ENCODE measurements at regions not wholly inside any gene's neighbourhood (a gene's known extent, or its start where the extent isn't known, plus 50 kb on each side); places are given as distances from the start of the nearest gene placed in this dataset.
A peak's percentile ranks its signal among the peaks of the same experiment; 100 is the strongest.
"Not testable (repeated sequence)": the region's sequence is repeated elsewhere in the genome, so short reads cannot be mapped to it uniquely, and the experiment has no call there.

GRCh38 chr15:55126111-55126510 lies 70.6 kb downstream of the RSL24D1 start:
- no peaks in the 10 kb centered on the region for H3K4me1 Mint-ChIP-seq
- no peak for DNase-seq
- no peak for ATAC-seq
- no peaks in the 10 kb centered on the region for H3K9me3 Mint-ChIP-seq
- no peak overlapping the region for H3K4me3 Mint-ChIP-seq
- no peaks in the 10 kb centered on the region for H3K36me3 Mint-ChIP-seq (ENCODE audit: low read depth)
- peaks cover 3% of the 10 kb centered on the region for H3K27me3 Mint-ChIP-seq
- no peak overlapping the region for H3K27ac Mint-ChIP-seq

- no peak for DNase-seq
- Mint-ChIP-seq H3K27ac (no peak overlapping the region), H3K9me3 (no peaks in the 10 kb centered on the region)
These were observed 72.1 kb downstream of the RSL24D1 start for GRCh38 chr15:55124616-55125015.

GRCh38 chr15:55118344-55118870 lies 78.3 kb downstream of the RSL24D1 start:
- Mint-ChIP-seq H3K36me3 (ENCODE audit: low read depth) (no peaks in the 10 kb centered on the region), H3K27ac (no peak overlapping the region), H3K4me3 (no peak overlapping the region), H3K9me3 (no peaks in the 10 kb centered on the region), H3K4me1 (no peaks in the 10 kb centered on the region), H3K27me3 (peaks cover 1% of the 10 kb centered on the region)
- DNase-seq (no peak), ATAC-seq (no peak)

More at GRCh38 chr15:55124616-55125015, 72.1 kb downstream of the RSL24D1 start:
- no peak for ATAC-seq
- peaks cover 3% of the 10 kb centered on the region for H3K27me3 Mint-ChIP-seq
- no peaks in the 10 kb centered on the region for H3K36me3 Mint-ChIP-seq (ENCODE audit: low read depth)
- no peaks in the 10 kb centered on the region for H3K4me1 Mint-ChIP-seq
- no peak overlapping the region for H3K4me3 Mint-ChIP-seq

- Mint-ChIP-seq H3K27ac (no peak overlapping the region), H3K4me1 (no peaks in the 10 kb centered on the region), H3K4me3 (no peak overlapping the region), H3K27me3 (no peaks in the 10 kb centered on the region), H3K36me3 (ENCODE audit: low read depth) (no peaks in the 10 kb centered on the region), H3K9me3 (no peaks in the 10 kb centered on the region)
- DNase-seq: no peak
- ATAC-seq: no peak
These were observed 80.1 kb downstream of the RSL24D1 start for GRCh38 chr15:55116636-55117035.

- Mint-ChIP-seq H3K36me3 (ENCODE audit: low read depth) (no peaks in the 10 kb centered on the region), H3K4me3 (no peak overlapping the region), H3K9me3 (no peaks in the 10 kb centered on the region), H3K4me1 (no peaks in the 10 kb centered on the region), H3K27me3 (no peaks in the 10 kb centered on the region), H3K27ac (no peak overlapping the region)
- ATAC-seq (no peak), DNase-seq (no peak)
These were observed 83.0 kb downstream of the RSL24D1 start for GRCh38 chr15:55113736-55114135.

- DNase-seq (no peak), ATAC-seq (no peak)
- Mint-ChIP-seq H3K36me3 (ENCODE audit: low read depth) (no peaks in the 10 kb centered on the region), H3K9me3 (no peaks in the 10 kb centered on the region), H3K4me3 (no peak overlapping the region), H3K4me1 (no peaks in the 10 kb centered on the region), H3K27ac (no peak overlapping the region), H3K27me3 (no peaks in the 10 kb centered on the region)
These were observed 84.0 kb downstream of the RSL24D1 start for GRCh38 chr15:55112706-55113105.

GRCh38 chr15:55110446-55110845 lies 86.3 kb downstream of the RSL24D1 start:
- H3K27ac Mint-ChIP-seq: no peak overlapping the region
- ATAC-seq (no peak), DNase-seq (no peak)
- H3K4me3 Mint-ChIP-seq: no peak overlapping the region
- H3K36me3 Mint-ChIP-seq (ENCODE audit: low read depth): no peaks in the 10 kb centered on the region
- H3K27me3 Mint-ChIP-seq: no peaks in the 10 kb centered on the region
- no peaks in the 10 kb centered on the region for H3K9me3 Mint-ChIP-seq
- H3K4me1 Mint-ChIP-seq: no peaks in the 10 kb centered on the region

- DNase-seq (peak; percentile 69), ATAC-seq (no peak)
- Mint-ChIP-seq H3K36me3 (ENCODE audit: low read depth) (no peaks in the 10 kb centered on the region), H3K9me3 (no peaks in the 10 kb centered on the region), H3K4me1 (no peaks in the 10 kb centered on the region), H3K27ac (no peak overlapping the region), H3K4me3 (no peak overlapping the region), H3K27me3 (no peaks in the 10 kb centered on the region)
These were observed 87.8 kb downstream of the RSL24D1 start for GRCh38 chr15:55108858-55109518.

GRCh38 chr15:55108448-55108847 lies 88.3 kb downstream of the RSL24D1 start:
- Mint-ChIP-seq H3K36me3 (ENCODE audit: low read depth) (no peaks in the 10 kb centered on the region), H3K9me3 (no peaks in the 10 kb centered on the region), H3K27me3 (peaks cover 4% of the 10 kb centered on the region), H3K4me3 (no peak overlapping the region), H3K27ac (no peak overlapping the region), H3K4me1 (no peaks in the 10 kb centered on the region)
- DNase-seq (no peak), ATAC-seq (no peak)

GRCh38 chr15:55106155-55106554 lies 90.6 kb downstream of the RSL24D1 start:
- no peak for ATAC-seq
- no peak overlapping the region for H3K27ac Mint-ChIP-seq
- H3K9me3 Mint-ChIP-seq: no peaks in the 10 kb centered on the region
- no peaks in the 10 kb centered on the region for H3K4me1 Mint-ChIP-seq
- no peaks in the 10 kb centered on the region for H3K36me3 Mint-ChIP-seq (ENCODE audit: low read depth)
- no peak for DNase-seq
- no peak overlapping the region for H3K4me3 Mint-ChIP-seq
- peaks cover 6% of the 10 kb centered on the region for H3K27me3 Mint-ChIP-seq

GRCh38 chr15:55094136-55094535 lies 102.6 kb downstream of the RSL24D1 start:
- no peak for DNase-seq
- H3K9me3 Mint-ChIP-seq: no peaks in the 10 kb centered on the region
- H3K4me1 Mint-ChIP-seq: no peaks in the 10 kb centered on the region
- H3K4me3 Mint-ChIP-seq: no peak overlapping the region
- no peaks in the 10 kb centered on the region for H3K36me3 Mint-ChIP-seq (ENCODE audit: low read depth)
- peaks cover 8% of the 10 kb centered on the region for H3K27me3 Mint-ChIP-seq
- H3K27ac Mint-ChIP-seq: no peak overlapping the region
- ATAC-seq: no peak

GRCh38 chr15:55088207-55088606 lies 108.5 kb downstream of the RSL24D1 start:
- no peaks in the 10 kb centered on the region for H3K36me3 Mint-ChIP-seq (ENCODE audit: low read depth)
- DNase-seq: no peak
- no peak overlapping the region for H3K4me3 Mint-ChIP-seq
- no peak overlapping the region for H3K27ac Mint-ChIP-seq
- H3K4me1 Mint-ChIP-seq: peaks cover 2% of the 10 kb centered on the region
- peaks cover 6% of the 10 kb centered on the region for H3K27me3 Mint-ChIP-seq
- H3K9me3 Mint-ChIP-seq: no peaks in the 10 kb centered on the region
- no peak for ATAC-seq

GRCh38 chr15:55084673-55085072 lies 112.1 kb downstream of the RSL24D1 start:
- ATAC-seq (no peak), DNase-seq (no peak)
- Mint-ChIP-seq H3K27ac (no peak overlapping the region), H3K4me1 (peaks cover 2% of the 10 kb centered on the region), H3K9me3 (no peaks in the 10 kb centered on the region), H3K36me3 (ENCODE audit: low read depth) (no peaks in the 10 kb centered on the region), H3K4me3 (no peak overlapping the region), H3K27me3 (peaks cover 2% of the 10 kb centered on the region)

- ATAC-seq (no peak), DNase-seq (no peak)
- Mint-ChIP-seq H3K4me3 (no peak overlapping the region), H3K4me1 (peaks cover 2% of the 10 kb centered on the region), H3K36me3 (ENCODE audit: low read depth) (no peaks in the 10 kb centered on the region), H3K27me3 (peaks cover 1% of the 10 kb centered on the region), H3K9me3 (no peaks in the 10 kb centered on the region), H3K27ac (no peak overlapping the region)
These were observed 112.5 kb downstream of the RSL24D1 start for GRCh38 chr15:55084216-55084615.

GRCh38 chr15:55077052-55077451 lies 119.7 kb downstream of the RSL24D1 start:
- not testable (repeated sequence) for ATAC-seq, DNase-seq

GRCh38 chr15:55074431-55074830 lies 122.3 kb downstream of the RSL24D1 start:
- Mint-ChIP-seq H3K4me3 (no peak overlapping the region), H3K36me3 (ENCODE audit: low read depth) (no peaks in the 10 kb centered on the region), H3K4me1 (peaks cover 10% of the 10 kb centered on the region), H3K27ac (no peak overlapping the region), H3K9me3 (peaks cover 8% of the 10 kb centered on the region), H3K27me3 (no peaks in the 10 kb centered on the region)
- ATAC-seq: no peak
- no peak for DNase-seq

More at GRCh38 chr15:55077052-55077451, 119.7 kb downstream of the RSL24D1 start:
- H3K9me3 Mint-ChIP-seq; H3K36me3 Mint-ChIP-seq (ENCODE audit: low read depth); H3K4me3 Mint-ChIP-seq; H3K27me3 Mint-ChIP-seq: not testable (repeated sequence)
- peak overlapping the region; percentile 15 for H3K27ac Mint-ChIP-seq
- H3K4me1 Mint-ChIP-seq: peaks cover 10% of the 10 kb centered on the region
